GM12892 (cell line): ENCODE measurements at regions not wholly inside any gene's neighbourhood (a gene's known extent, or its start where the extent isn't known, plus 50 kb on each side); places are given as distances from the start of the nearest gene placed in this dataset.

Source experiments
- DNase-seq: peaks from one replicate; pipeline ENCODE4 v3.0.0; 2011; ENCODE audit not compliant: insufficient read length
- FAIRE-seq: peaks from 2 replicates; lab custom pipeline; 2011; peaks lifted over from hg19 to GRCh38; lab: Jason Lieb, UNC
- POLR2A ChIP-seq: IDR thresholded peaks from 2 replicates; pipeline ENCODE4 v1.6.1; 2011; ENCODE audit warnings: low read depth, low read length, control low read depth
- POLR2AphosphoS5 ChIP-seq: IDR thresholded peaks from 2 replicates; pipeline ENCODE4 v1.6.1; 2011; ENCODE audit warnings: low read depth, low read length, control low read depth
- TAF1 ChIP-seq: IDR thresholded peaks from 2 replicates; pipeline ENCODE4 v1.6.1; 2011; ENCODE audit warnings: low read depth, mild to moderate bottlenecking, control low read depth, low read length, borderline replicate concordance

DNA sequence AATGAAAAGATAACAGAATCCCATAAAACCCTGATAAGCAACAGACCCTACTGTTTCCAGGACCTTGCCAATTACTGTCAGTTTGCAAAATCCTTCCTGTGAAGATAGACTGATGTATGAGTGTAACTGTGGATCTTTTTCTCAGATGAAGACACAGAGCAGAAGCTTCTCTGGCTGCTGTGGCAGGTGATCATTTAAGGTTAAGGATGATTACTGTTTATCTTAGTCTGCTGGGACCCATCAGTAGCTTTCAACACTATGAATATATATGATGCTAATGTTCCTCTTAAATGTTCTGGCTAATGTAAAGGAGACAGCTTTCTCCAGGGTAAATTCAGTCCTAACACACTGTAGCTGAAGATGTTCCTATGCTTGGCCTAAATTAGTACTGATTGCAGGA, 56.0 kb upstream of the CTTNBP2 start:
- TF ChIP-seq POLR2A (no peak), TAF1 (no peak), POLR2AphosphoS5 (no peak)
- DNase-seq (no peak), FAIRE-seq (no peak)

DNA sequence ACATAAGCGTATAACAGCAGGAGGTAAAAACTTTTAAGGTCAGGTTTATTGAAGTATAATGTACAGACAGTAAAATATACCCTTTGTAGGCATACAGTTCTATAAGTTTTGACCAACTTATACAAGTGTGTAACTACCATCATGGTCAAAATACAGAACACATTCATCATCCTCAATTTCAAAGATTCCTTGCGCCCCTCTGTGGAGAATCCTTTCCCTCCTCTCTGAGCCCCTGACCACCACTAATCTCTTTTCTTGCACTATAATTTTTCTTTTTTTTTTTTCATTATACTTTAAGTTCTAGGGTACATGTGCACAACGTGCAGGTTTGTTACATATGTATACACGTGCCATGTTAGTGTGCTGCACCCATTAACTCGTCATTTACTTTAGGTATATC, 58.1 kb upstream of the CTTNBP2 start:
- TF ChIP-seq POLR2AphosphoS5 (no peak), TAF1 (no peak), POLR2A (no peak)
- FAIRE-seq (no peak), DNase-seq (no peak)

- no peak for FAIRE-seq
- TF ChIP-seq POLR2AphosphoS5, result no peak
- no peak for DNase-seq
Observed at GRCh38 chr7:117937049-117937752, 64.0 kb upstream of the CTTNBP2 start.

GRCh38 chr7:117937753-117938483, 64.7 kb upstream of the CTTNBP2 start:
- TF ChIP-seq POLR2A, result no peak
- no peak for TF ChIP-seq TAF1
- TF ChIP-seq POLR2AphosphoS5, result no peak
- no peak for FAIRE-seq
- no peak for DNase-seq

DNA sequence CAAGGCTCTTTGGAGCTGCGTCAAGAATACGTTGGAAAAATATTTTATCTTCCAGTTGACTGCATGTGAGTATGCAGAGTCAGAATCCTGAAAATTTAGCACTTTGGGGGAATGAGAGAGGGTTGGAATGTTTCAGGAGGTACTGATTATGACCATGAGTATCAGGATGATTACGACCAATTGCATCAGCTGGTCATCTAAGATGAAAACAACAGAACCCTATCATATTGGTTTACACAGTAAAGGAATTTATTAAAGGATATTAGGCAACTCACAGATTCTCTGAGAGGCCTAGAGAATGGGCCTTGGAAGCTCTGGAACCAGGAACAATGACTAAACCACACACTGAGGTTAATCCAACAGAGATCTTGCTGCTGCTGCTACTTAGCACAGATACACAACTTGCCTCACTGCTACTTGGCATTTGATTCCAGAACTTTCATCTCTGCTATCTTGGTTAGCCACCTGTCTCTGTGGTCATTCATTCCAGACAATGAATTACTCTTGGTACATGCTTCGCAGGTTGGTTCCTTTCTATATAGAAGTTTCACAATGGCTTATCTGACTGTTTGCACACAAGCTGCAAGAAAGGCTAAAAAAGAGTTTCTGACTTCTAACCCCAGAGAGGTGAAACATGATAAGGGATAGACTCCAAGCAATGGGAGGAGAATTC, 68.0 kb upstream of the CTTNBP2 start:
- DNase-seq (no peak), FAIRE-seq (no peak)
- TF ChIP-seq TAF1 (no peak), POLR2AphosphoS5 (no peak), POLR2A (no peak)

DNA sequence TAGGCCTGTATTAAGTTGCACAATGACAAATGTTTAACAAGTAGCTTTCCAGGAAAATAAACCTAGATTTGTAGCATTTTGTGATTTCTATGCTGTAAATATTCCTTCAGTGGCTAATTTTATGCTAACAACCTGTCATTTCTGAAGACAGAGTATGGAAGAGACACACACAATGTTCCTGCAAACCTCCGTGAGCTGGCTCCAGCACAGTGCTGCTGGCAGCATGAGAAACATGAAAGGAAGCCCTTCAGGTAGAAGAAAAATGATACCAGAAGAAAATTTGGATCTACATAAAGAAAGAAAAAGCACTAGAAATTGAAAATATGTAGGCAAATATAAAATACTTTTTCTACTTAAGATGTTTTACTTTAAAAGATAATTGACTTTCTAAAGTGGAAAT, 69.5 kb upstream of the CTTNBP2 start:
- TF ChIP-seq POLR2A (no peak), TAF1 (no peak), POLR2AphosphoS5 (no peak)
- DNase-seq, result no peak
- no peak for FAIRE-seq

- no peak for DNase-seq
- FAIRE-seq, result no peak
- TF ChIP-seq POLR2A (no peak), POLR2AphosphoS5 (no peak), TAF1 (no peak)
Observed at GRCh38 chr7:117944886-117945285, 71.6 kb upstream of the CTTNBP2 start.

DNA sequence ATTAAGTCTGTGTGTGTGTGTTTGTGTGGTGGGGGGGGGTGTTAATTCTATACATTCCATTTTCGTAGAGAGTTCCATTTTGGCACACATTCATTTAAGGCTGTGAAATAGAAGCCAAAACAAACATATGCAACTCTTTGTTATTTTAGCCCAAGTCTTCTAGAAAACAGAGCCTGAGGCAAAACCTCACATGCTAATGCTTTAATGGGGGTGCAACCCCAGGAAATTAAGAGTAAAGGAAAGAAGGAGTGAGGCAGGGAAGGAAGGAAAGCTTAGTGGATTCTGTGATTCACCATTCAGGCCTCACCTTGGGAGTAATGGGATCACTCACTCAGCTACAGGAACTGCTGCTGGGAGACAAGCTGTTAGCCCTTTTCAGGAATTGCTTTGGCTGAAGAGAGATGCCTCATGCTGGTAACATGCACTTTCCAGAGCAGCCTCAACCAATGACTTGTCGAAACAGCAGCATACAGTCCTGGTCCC, 73.0 kb upstream of the CTTNBP2 start:
- no peak for DNase-seq
- no peak for FAIRE-seq
- TF ChIP-seq POLR2A, result no peak
- TF ChIP-seq TAF1, result no peak
- no peak for TF ChIP-seq POLR2AphosphoS5

DNA sequence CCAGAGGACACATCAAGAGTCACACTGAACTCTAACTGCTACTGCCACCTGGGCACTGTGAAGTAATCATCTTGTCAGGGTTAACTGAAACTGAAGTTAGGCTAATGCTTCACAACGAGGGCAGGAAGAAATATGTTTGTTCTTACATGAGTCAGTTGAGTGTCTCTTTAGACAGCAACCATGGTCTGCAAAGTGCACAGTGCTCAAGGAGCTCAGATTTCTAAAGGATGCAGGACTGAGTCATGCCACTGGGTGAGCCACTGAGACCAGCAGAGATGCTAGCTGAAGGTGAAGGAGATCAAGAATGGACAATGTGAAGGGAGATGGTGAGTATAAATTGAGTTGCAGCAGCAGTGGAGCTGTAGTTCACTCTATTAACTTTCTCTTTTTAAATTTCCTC, 76.0 kb upstream of the CTTNBP2 start:
- DNase-seq (no peak), FAIRE-seq (no peak)
- TF ChIP-seq TAF1 (no peak), POLR2A (no peak), POLR2AphosphoS5 (no peak)

GRCh38 chr7:117950601-117951260, 77.5 kb upstream of the CTTNBP2 start:
- no peak for TF ChIP-seq POLR2AphosphoS5
- no peak for TF ChIP-seq POLR2A
- no peak for TF ChIP-seq TAF1
- no peak for FAIRE-seq
- no peak for DNase-seq

- DNase-seq (no peak), FAIRE-seq (no peak)
- TF ChIP-seq POLR2A, result no peak
- no peak for TF ChIP-seq POLR2AphosphoS5
- TF ChIP-seq TAF1, result no peak
Observed at GRCh38 chr7:117951285-117951684, 78.0 kb upstream of the CTTNBP2 start.
